Lower leg skin (tissue), 4 donors: ENCODE measurements at regions not wholly inside any gene's neighbourhood (a gene's known extent, or its start where the extent isn't known, plus 50 kb on each side); places are given as distances from the start of the nearest gene placed in this dataset.

Experiments
- DNase-seq, 2 donors: peaks; one replicate each; pipeline ENCODE4 v3.0.0-alpha.2; 2019; ENCODE audit warnings: low spot score in 2 of 2
- H3K4me3 ChIP-seq: fragments of 200-600 bp; sonication (generic); 2 replicates; pipeline ENCODE4 v1.5.1; 2017; ENCODE audit warnings: mild to moderate bottlenecking, low read depth; ENCODE audit not compliant: poor library complexity, severe bottlenecking
- CTCF ChIP-seq, 3 donors: fragments of 450-650 bp; IDR thresholded peaks; one replicate each; pipeline ENCODE4 v1.5.1; 2016; ENCODE audit warnings: antibody characterized with exemption in 3 of 3, mild to moderate bottlenecking in 3 of 3, moderate library complexity in 2 of 3
- POLR2A ChIP-seq, 2 donors: fragments of 450-650 bp; IDR thresholded peaks; one replicate each; pipeline ENCODE4 v1.6.1; 2016 to 2017; ENCODE audit warnings: antibody characterized with exemption in 2 of 2, mild to moderate bottlenecking in 1 of 2, moderate library complexity in 1 of 2
- WGBS, 2 donors: methylation state at CpG; one replicate each; pipeline ENCODE4 v1.1.5; 2018; 5-methylcytosine and 5-hydroxymethylcytosine counted together
- intact Hi-C: fragments of 100-400 bp; cut with DNase I; formaldehyde crosslinking; loops from one replicate; pipeline ENCODE4 v1.15.0; 2023; ENCODE audit warnings: low total_unique reads

- intact Hi-C loops: no loop called here
- H3K4me3 ChIP-seq: no peak overlapping the region
- 68 to 77% methylated on average over 6 of the region's 6 CpGs for WGBS, 2 donors
- TF ChIP-seq POLR2A (IDR thresholded peaks at IDR 0.05): no peak
- TF ChIP-seq CTCF (IDR thresholded peaks at IDR 0.05): no peak
- no peak for DNase-seq
Measured at GRCh38 chr10:118455181-118455695, 113.1 kb upstream of the FAM204A start.

GRCh38 chr10:118454211-118454610 is 112.1 kb upstream of the FAM204A start:
- intact Hi-C loops: no loop called here

GRCh38 chr10:118452098-118452497 is 110.0 kb upstream of the FAM204A start:
- TF ChIP-seq POLR2A (IDR thresholded peaks at IDR 0.05): no peak
- TF ChIP-seq CTCF (IDR thresholded peaks at IDR 0.05): no peak
- H3K4me3 ChIP-seq: no peak overlapping the region
- DNase-seq: no peak
- intact Hi-C loops: no loop called here

More at GRCh38 chr10:118454211-118454610, 112.1 kb upstream of the FAM204A start:
- 41 to 49% methylated on average over 2 of the region's 2 CpGs for WGBS, 2 donors
- DNase-seq: no peak
- H3K4me3 ChIP-seq: no peak overlapping the region
- TF ChIP-seq CTCF (IDR thresholded peaks at IDR 0.05): no peak
- no peak for TF ChIP-seq POLR2A (IDR thresholded peaks at IDR 0.05)

- 77 to 79% methylated on average over 9 of the region's 9 CpGs for WGBS, 2 donors
- no peak for DNase-seq
- no peak for TF ChIP-seq POLR2A (IDR thresholded peaks at IDR 0.05)
- no peak for TF ChIP-seq CTCF (IDR thresholded peaks at IDR 0.05)
- H3K4me3 ChIP-seq: no peak overlapping the region
- intact Hi-C loops: no loop called here
Measured at GRCh38 chr10:118449521-118449920, 107.4 kb upstream of the FAM204A start.

- WGBS, 2 donors: 81 to 84% methylated on average over 5 of the region's 5 CpGs
- no peak for TF ChIP-seq CTCF (IDR thresholded peaks at IDR 0.05)
- no peak for TF ChIP-seq POLR2A (IDR thresholded peaks at IDR 0.05)
- H3K4me3 ChIP-seq: no peak overlapping the region
- intact Hi-C loops: no loop called here
- no peak for DNase-seq
Measured at GRCh38 chr10:118448744-118449143, 106.6 kb upstream of the FAM204A start.
